GM12878 (cell line): ENCODE measurements at regions not wholly inside any gene's neighbourhood (a gene's known extent, or its start where the extent isn't known, plus 50 kb on each side); places are given as distances from the start of the nearest gene placed in this dataset.
A peak's percentile ranks its signal among the peaks of the same experiment; 100 is the strongest.

ENCODE experiments used
- ASH2L ChIP-seq: fragments of 300-600, 200-600 bp; sonication (generic); IDR thresholded peaks from 2 replicates; pipeline ENCODE4 v1.6.1; 2017; ENCODE audit warnings: low read depth, mild to moderate bottlenecking, borderline replicate concordance
- BCL11A ChIP-seq: IDR thresholded peaks from 2 replicates; pipeline ENCODE4 v1.6.1; 2011; ENCODE audit warnings: low read depth, low read length
- BMI1 ChIP-seq: fragments of 450-650 bp; IDR thresholded peaks from 2 replicates; pipeline ENCODE4 v1.6.1; 2016; ENCODE audit warnings: mild to moderate bottlenecking, moderate library complexity, borderline replicate concordance
- CEBPB ChIP-seq, 2 experiments: fragments of 150-350 bp in 1 of 2; IDR thresholded peaks; 2 replicates each; pipeline ENCODE4 v1.6.1; 2012 to 2014; ENCODE audit warnings: low read depth in 2 of 2, low read length in 2 of 2, borderline replicate concordance in 1 of 2, inconsistent platforms in 1 of 2
- EED ChIP-seq: sonication (generic); IDR thresholded peaks from 2 replicates; pipeline ENCODE4 v1.6.1; 2016; ENCODE audit warnings: antibody characterized with exemption, low read depth
- GATAD2B ChIP-seq: fragments of 450-650 bp; conservative IDR thresholded peaks from 2 replicates; pipeline ENCODE4 v1.6.1; 2017; ENCODE audit warnings: low read depth, mild to moderate bottlenecking, moderate library complexity
- HDGF ChIP-seq: fragments of 450-650 bp; IDR thresholded peaks from 2 replicates; pipeline ENCODE4 v1.6.1; 2016; ENCODE audit warnings: antibody characterized with exemption
- IKZF1 ChIP-seq: fragments of 450-650 bp; conservative IDR thresholded peaks from 2 replicates; pipeline ENCODE4 v1.6.1; 2017; ENCODE audit warnings: antibody characterized with exemption, mild to moderate bottlenecking
- IKZF2 ChIP-seq, 2 experiments: fragments of 450-650 bp; IDR thresholded peaks; 2 replicates each; pipeline ENCODE4 v1.6.1; 2017; ENCODE audit warnings: mild to moderate bottlenecking in 2 of 2, moderate library complexity in 2 of 2
- JUNB ChIP-seq: IDR thresholded peaks from 2 replicates; pipeline ENCODE4 v1.6.1; 2016; ENCODE audit warnings: antibody characterized with exemption, mild to moderate bottlenecking
- KDM1A ChIP-seq: fragments of 200-600 bp; sonication (generic); IDR thresholded peaks from 2 replicates; pipeline ENCODE4 v1.6.1; 2016; ENCODE audit warnings: borderline replicate concordance
- LARP7 ChIP-seq: fragments of 450-650 bp; IDR thresholded peaks from 2 replicates; pipeline ENCODE4 v1.6.1; 2017; ENCODE audit warnings: mild to moderate bottlenecking
- MEF2B ChIP-seq: fragments of 450-650 bp; IDR thresholded peaks from 2 replicates; pipeline ENCODE4 v1.6.1; 2018; ENCODE audit warnings: mild to moderate bottlenecking, moderate library complexity; ENCODE audit not compliant: partially characterized antibody, poor library complexity, severe bottlenecking
- NR2C1 ChIP-seq: fragments of 450-650 bp; IDR thresholded peaks from 2 replicates; pipeline ENCODE4 v1.6.1; 2017; ENCODE audit warnings: antibody characterized with exemption, mild to moderate bottlenecking, moderate library complexity
- PAX8 ChIP-seq: fragments of 450-650 bp; IDR thresholded peaks from 2 replicates; pipeline ENCODE4 v1.6.1; 2017; ENCODE audit warnings: mild to moderate bottlenecking, moderate library complexity
- PRDM15 ChIP-seq: fragments of 450-650 bp; formaldehyde crosslinking; IDR thresholded peaks from 2 replicates; pipeline ENCODE4 v1.4.0; 2020; ENCODE audit warnings: mild to moderate bottlenecking, moderate library complexity
- RAD21 ChIP-seq: IDR thresholded peaks from 2 replicates; pipeline ENCODE4 v1.6.1; 2011; ENCODE audit warnings: mild to moderate bottlenecking, low read depth, low read length, moderate library complexity; ENCODE audit not compliant: insufficient read depth
- RAD51 ChIP-seq: fragments of 450-650 bp; IDR thresholded peaks from 2 replicates; pipeline ENCODE4 v1.6.1; 2016; ENCODE audit warnings: moderate library complexity, mild to moderate bottlenecking, inconsistent platforms
- RUNX3 ChIP-seq: IDR thresholded peaks from 2 replicates; pipeline ENCODE4 v1.6.1; 2012; ENCODE audit warnings: low read length, inconsistent platforms
- SIX5 ChIP-seq: IDR thresholded peaks from 2 replicates; pipeline ENCODE4 v1.6.1; 2011; ENCODE audit warnings: mild to moderate bottlenecking, low read depth, low read length, moderate library complexity; ENCODE audit not compliant: severe bottlenecking
- SKIL ChIP-seq: fragments of 450-650 bp; IDR thresholded peaks from 2 replicates; pipeline ENCODE4 v1.6.1; 2017; ENCODE audit warnings: mild to moderate bottlenecking, low read depth, inconsistent platforms; ENCODE audit not compliant: poor library complexity, severe bottlenecking
- SMAD1 ChIP-seq: fragments of 450-650 bp; IDR thresholded peaks from 2 replicates; pipeline ENCODE4 v1.6.1; 2018; ENCODE audit warnings: mild to moderate bottlenecking, low read depth; ENCODE audit not compliant: partially characterized antibody
- SPI1 ChIP-seq: IDR thresholded peaks from 2 replicates; pipeline ENCODE4 v1.6.1; 2011; ENCODE audit warnings: low read depth, mild to moderate bottlenecking, low read length, moderate library complexity, borderline replicate concordance; ENCODE audit not compliant: insufficient read depth
- TBL1XR1 ChIP-seq: IDR thresholded peaks from 2 replicates; pipeline ENCODE4 v1.6.1; 2012; ENCODE audit warnings: low read depth, low read length, improper control_type of control experiment
- YBX1 ChIP-seq: fragments of 450-650 bp; IDR thresholded peaks from 2 replicates; pipeline ENCODE4 v1.6.1; 2016; ENCODE audit warnings: antibody characterized with exemption
- ZSCAN29 ChIP-seq: fragments of 450-650 bp; IDR thresholded peaks from 2 replicates; pipeline ENCODE4 v1.6.1; 2017; ENCODE audit warnings: mild to moderate bottlenecking, moderate library complexity
- ZZZ3 ChIP-seq: IDR thresholded peaks from 2 replicates; pipeline ENCODE4 v1.6.1; 2011; ENCODE audit warnings: low read depth; ENCODE audit not compliant: control insufficient read depth, insufficient read length

GRCh38 chr2:129113776-129114175, 795.1 kb upstream of the HS6ST1 start (continued):
- TF ChIP-seq CEBPB (IDR thresholded peaks at IDR 0.05; ENCODE audit: borderline replicate concordance in 1 of 2, low read depth in 2 of 2, low read length in 2 of 2) (no peak), RAD51 (no peak), SMAD1 (no peak), RUNX3 (peak; percentile 77), IKZF2 (IDR thresholded peaks at IDR 0.05) (peak; percentile 65 to 75), PAX8 (no peak), PRDM15 (CRISPR knock-in tag) (no peak), BCL11A (0 out of 2 replicates have a peak, but pooled peaks have one; percentile 22), ZSCAN29 (no peak), SIX5 (no peak), TBL1XR1 (no peak), HDGF (no peak), ASH2L (no peak), GATAD2B (no peak), MEF2B (no peak), JUNB (peak; percentile 89), SPI1 (no peak), YBX1 (no peak), SKIL (no peak), LARP7 (no peak), IKZF1 (peak; percentile 54), RAD21 (no peak), BMI1 (no peak), NR2C1 (no peak), KDM1A (no peak), EED (no peak), ZZZ3 (no peak)
